ENCODE measurements at regions not wholly inside any gene's neighbourhood (a gene's known extent, or its start where the extent isn't known, plus 50 kb on each side); places are given as distances from the start of the nearest gene placed in this dataset.

DNA sequence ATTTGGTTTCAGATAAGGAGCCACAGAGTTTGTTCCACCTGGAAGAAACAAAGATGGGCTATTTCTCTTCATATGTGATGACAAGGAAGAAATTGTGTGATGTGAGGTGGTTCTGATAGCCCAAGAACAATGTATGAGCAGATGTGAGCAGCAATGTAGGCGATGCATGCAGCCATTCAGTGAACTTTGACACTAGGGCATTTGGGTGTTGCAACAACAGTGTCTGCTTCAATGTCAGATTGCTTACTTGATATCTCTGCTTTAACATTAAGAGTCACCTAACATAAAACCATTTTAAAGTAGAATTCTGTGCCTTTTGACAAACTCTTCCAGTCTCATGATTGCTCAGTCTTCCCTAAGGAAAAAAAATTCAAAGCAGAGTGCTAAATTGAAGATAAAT lies 865.4 kb downstream of the SLITRK6 start (continued):
- TF ChIP-seq ZNF114 (CRISPR knock-in tag; IDR thresholded peaks at IDR 0.05): no peak
- no peak for TF ChIP-seq STAT1 (IDR thresholded peaks at IDR 0.05; ENCODE audit: unreplicated experiment)
- no peak for TF ChIP-seq EZH2 (IDR thresholded peaks at IDR 0.05; ENCODE audit: low read depth, unreplicated experiment)

GRCh38 chr13:84931264-84931663 lies 868.0 kb downstream of the SLITRK6 start:
- H3K4me1 ChIP-seq (ENCODE audit: insufficient read depth): no peaks in the 10 kb centered on the region
- Mint-ChIP-seq H3K9me3 (peaks cover 5% of the 10 kb centered on the region; the same call in 1 of the 3 replicates), H3K36me3 (ENCODE audit: low read depth) (no peaks in the 10 kb centered on the region; the same call in 2 of the 3 replicates), H3K4me1 (no peaks in the 10 kb centered on the region), H3K27me3 (ENCODE audit: insufficient read depth, low read depth, poor library complexity) (no peaks in the 10 kb centered on the region), H3K4me3 (no peak overlapping the region), H3K27ac (no peak overlapping the region)
- no peak for TF ChIP-seq POLR2AphosphoS5 (IDR thresholded peaks at IDR 0.05; ENCODE audit: low read depth)
- TF ChIP-seq ZNF114 (CRISPR knock-in tag; IDR thresholded peaks at IDR 0.05): no peak
- TF ChIP-seq, protein P1, sequence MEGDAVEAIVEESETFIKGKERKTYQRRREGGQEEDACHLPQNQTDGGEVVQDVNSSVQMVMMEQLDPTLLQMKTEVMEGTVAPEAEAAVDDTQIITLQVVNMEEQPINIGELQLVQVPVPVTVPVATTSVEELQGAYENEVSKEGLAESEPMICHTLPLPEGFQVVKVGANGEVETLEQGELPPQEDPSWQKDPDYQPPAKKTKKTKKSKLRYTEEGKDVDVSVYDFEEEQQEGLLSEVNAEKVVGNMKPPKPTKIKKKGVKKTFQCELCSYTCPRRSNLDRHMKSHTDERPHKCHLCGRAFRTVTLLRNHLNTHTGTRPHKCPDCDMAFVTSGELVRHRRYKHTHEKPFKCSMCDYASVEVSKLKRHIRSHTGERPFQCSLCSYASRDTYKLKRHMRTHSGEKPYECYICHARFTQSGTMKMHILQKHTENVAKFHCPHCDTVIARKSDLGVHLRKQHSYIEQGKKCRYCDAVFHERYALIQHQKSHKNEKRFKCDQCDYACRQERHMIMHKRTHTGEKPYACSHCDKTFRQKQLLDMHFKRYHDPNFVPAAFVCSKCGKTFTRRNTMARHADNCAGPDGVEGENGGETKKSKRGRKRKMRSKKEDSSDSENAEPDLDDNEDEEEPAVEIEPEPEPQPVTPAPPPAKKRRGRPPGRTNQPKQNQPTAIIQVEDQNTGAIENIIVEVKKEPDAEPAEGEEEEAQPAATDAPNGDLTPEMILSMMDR (conservative IDR thresholded peaks at IDR 0.05; ENCODE audit: low read depth in 2 of 2): no peak
- TF ChIP-seq STAT1 (IDR thresholded peaks at IDR 0.05; ENCODE audit: unreplicated experiment): no peak
- no peak for TF ChIP-seq JUNB (IDR thresholded peaks at IDR 0.05; ENCODE audit: unreplicated experiment)
- TF ChIP-seq, protein P2, sequence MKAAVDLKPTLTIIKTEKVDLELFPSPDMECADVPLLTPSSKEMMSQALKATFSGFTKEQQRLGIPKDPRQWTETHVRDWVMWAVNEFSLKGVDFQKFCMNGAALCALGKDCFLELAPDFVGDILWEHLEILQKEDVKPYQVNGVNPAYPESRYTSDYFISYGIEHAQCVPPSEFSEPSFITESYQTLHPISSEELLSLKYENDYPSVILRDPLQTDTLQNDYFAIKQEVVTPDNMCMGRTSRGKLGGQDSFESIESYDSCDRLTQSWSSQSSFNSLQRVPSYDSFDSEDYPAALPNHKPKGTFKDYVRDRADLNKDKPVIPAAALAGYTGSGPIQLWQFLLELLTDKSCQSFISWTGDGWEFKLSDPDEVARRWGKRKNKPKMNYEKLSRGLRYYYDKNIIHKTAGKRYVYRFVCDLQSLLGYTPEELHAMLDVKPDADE (IDR thresholded peaks at IDR 0.05): no peak
- no peak overlapping the region for H2AFZ ChIP-seq
- H3K79me2 ChIP-seq (replicated peaks; ENCODE audit: insufficient read depth): no peaks in the 10 kb centered on the region
- H3K27me3 ChIP-seq (ENCODE audit: insufficient read depth): no peaks in the 10 kb centered on the region
- no peaks in the 10 kb centered on the region for H3K36me3 ChIP-seq (ENCODE audit: insufficient read depth)
- H3K9me2 ChIP-seq (ENCODE audit: insufficient read depth): no peaks in the 10 kb centered on the region
- H3K4me2 ChIP-seq: no peak overlapping the region
- H3F3A ChIP-seq (replicated peaks; ENCODE audit: low read depth): no peaks in the 10 kb centered on the region
- H3K27ac ChIP-seq (ENCODE audit: low read depth): no peak overlapping the region
- ATAC-seq (no peak), DNase-seq (ENCODE audit: low spot score) (no peak)
- H3K4me3 ChIP-seq: no peak overlapping the region
- H4K20me1 ChIP-seq (replicated peaks; ENCODE audit: insufficient read depth): no peaks in the 10 kb centered on the region

DNA sequence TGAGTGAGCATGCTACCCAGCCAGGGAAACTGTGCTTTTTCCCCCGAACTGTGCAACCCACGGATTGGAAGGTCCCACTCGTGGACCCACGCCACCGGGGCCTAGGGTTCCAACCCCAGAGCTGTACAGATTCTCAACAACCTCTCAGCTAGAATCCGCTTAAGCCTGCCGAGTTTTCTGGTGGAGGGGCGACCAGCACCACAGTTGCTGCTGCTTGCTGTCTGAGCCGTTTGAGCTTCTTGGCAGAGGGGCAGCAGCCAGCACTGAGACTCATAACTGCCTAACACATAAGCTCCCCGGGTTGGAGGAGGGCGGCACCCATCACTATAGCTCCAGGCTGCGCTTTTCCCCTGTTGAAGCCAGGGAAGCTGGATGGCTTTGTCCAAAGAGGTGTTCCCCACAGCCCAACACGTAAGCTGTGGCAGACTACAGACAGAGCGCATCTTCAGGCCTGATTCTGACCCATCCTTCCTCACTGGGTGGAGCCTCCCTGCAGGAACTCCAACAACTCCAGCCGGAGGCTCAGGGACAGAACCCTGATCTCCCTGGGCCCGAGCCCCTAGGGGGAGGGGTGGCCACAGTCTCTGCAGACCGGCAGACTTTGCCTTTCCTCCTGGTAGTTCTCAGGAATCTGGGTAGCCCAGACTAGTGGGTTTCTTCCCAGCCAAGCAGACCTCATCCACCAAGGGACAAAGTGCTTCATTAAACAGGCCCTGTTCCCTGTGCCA lies 871.6 kb downstream of the SLITRK6 start:
- H3K4me1 Mint-ChIP-seq: no peaks in the 10 kb centered on the region
- Histone ChIP-seq H3K9me2 (ENCODE audit: insufficient read depth) (no peaks in the 10 kb centered on the region), H2AFZ (no peak overlapping the region), H3K27ac (ENCODE audit: low read depth) (no peak overlapping the region), H4K20me1 (replicated peaks; ENCODE audit: insufficient read depth) (no peaks in the 10 kb centered on the region), H3K79me2 (replicated peaks; ENCODE audit: insufficient read depth) (no peaks in the 10 kb centered on the region), H3K4me2 (no peak overlapping the region), H3K4me3 (no peak overlapping the region), H3K27me3 (ENCODE audit: insufficient read depth) (no peaks in the 10 kb centered on the region), H3F3A (replicated peaks; ENCODE audit: low read depth) (no peaks in the 10 kb centered on the region), H3K4me1 (ENCODE audit: insufficient read depth) (no peaks in the 10 kb centered on the region), H3K36me3 (ENCODE audit: insufficient read depth) (no peaks in the 10 kb centered on the region)
- peaks cover 5% of the 10 kb centered on the region; the same call in 1 of the 3 replicates for H3K9me3 Mint-ChIP-seq
- H3K27me3 Mint-ChIP-seq (ENCODE audit: insufficient read depth, low read depth, poor library complexity): peaks cover under 1% of the 10 kb centered on the region
- ATAC-seq: no peak
- no peak overlapping the region for H3K4me3 Mint-ChIP-seq
- no peak overlapping the region for H3K27ac Mint-ChIP-seq
- no peaks in the 10 kb centered on the region; the same call in 2 of the 3 replicates for H3K36me3 Mint-ChIP-seq (ENCODE audit: low read depth)
- no peak for DNase-seq (ENCODE audit: low spot score)
- TF ChIP-seq ZNF331 (CRISPR knock-in tag; IDR thresholded peaks at IDR 0.05; ENCODE audit: low read depth): no peak
- no peak for TF ChIP-seq POLR2AphosphoS5 (IDR thresholded peaks at IDR 0.05; ENCODE audit: low read depth)
- no peak for TF ChIP-seq JUNB (IDR thresholded peaks at IDR 0.05; ENCODE audit: unreplicated experiment)
- TF ChIP-seq REST (IDR thresholded peaks at IDR 0.05; ENCODE audit: unreplicated experiment): no peak
- TF ChIP-seq, protein P2 (IDR thresholded peaks at IDR 0.05): no peak
